Endothelial cell of umbilical vein (primary cell): ENCODE measurements at regions not wholly inside any gene's neighbourhood (a gene's known extent, or its start where the extent isn't known, plus 50 kb on each side); places are given as distances from the start of the nearest gene placed in this dataset.

ENCODE experiments used
- BruUV-seq: library from RNA; stranded (reverse); fragments of 400-500 nt; replicated peaks from 2 replicates; lab custom pipeline; 2021; lab: Mats Ljungman, UMichigan
- CTCF ChIA-PET: fragments of 300-600, 350-600 bp; sonication (Branson Sonifier 250); formaldehyde crosslinking; loops from one replicate; lab custom pipeline; 2021; ENCODE audit warnings: antibody characterized with exemption, inconsistent platforms; lab: Charles Lee
- POLR2A ChIA-PET: fragments of 300-600, 350-600 bp; sonication (Branson Sonifier 250); formaldehyde crosslinking; loops from one replicate; lab custom pipeline; 2021; ENCODE audit warnings: antibody characterized with exemption, inconsistent platforms; lab: Charles Lee
- DNase-seq: peaks from one replicate; pipeline ENCODE4 v3.0.0-alpha.2; 2011; ENCODE audit warnings: low read depth, low spot score
- FAIRE-seq: peaks from 2 replicates; lab custom pipeline; 2011; peaks lifted over from hg19 to GRCh38; lab: Jason Lieb, UNC
- H2AFZ ChIP-seq: 2 replicates; pipeline ENCODE4 v1.6.0; 2012; ENCODE audit warnings: low read depth, low read length, control low read depth, inconsistent platforms
- H3K27ac ChIP-seq: 2 replicates; pipeline ENCODE4 v1.5.1; 2011; ENCODE audit warnings: low read depth, mild to moderate bottlenecking, control low read depth, low read length, moderate library complexity; ENCODE audit not compliant: insufficient read depth
- H3K27me3 ChIP-seq, 2 experiments: 2 replicates each; pipeline versions ENCODE4 v1.6.0 to v1.6.1; 2011; ENCODE audit warnings: low read length in 2 of 2, mixed read lengths in 1 of 2; ENCODE audit not compliant: control insufficient read depth in 2 of 2, insufficient read depth in 2 of 2
- H3K36me3 ChIP-seq, 2 experiments: 2 replicates in 1 of 2; 3 replicates in 1 of 2; pipeline ENCODE4 v1.5.1; 2011; ENCODE audit warnings: low read length in 2 of 2, mild to moderate bottlenecking in 1 of 2, moderate library complexity in 1 of 2; ENCODE audit not compliant: control insufficient read depth in 2 of 2, insufficient read depth in 2 of 2; ENCODE audit errors: extremely low read depth in 1 of 2
- H3K4me1 ChIP-seq: 3 replicates; pipeline ENCODE4 v1.5.1; 2011; ENCODE audit warnings: mild to moderate bottlenecking, low read length; ENCODE audit not compliant: control insufficient read depth, insufficient read depth; ENCODE audit errors: extremely low read depth
- H3K4me2 ChIP-seq: 2 replicates; pipeline ENCODE4 v1.6.1; 2011; ENCODE audit warnings: low read length, control low read depth, mixed read lengths; ENCODE audit not compliant: insufficient read depth
- H3K4me3 ChIP-seq, 3 experiments: fragments of 200-600 bp in 1 of 3; sonication (generic), shearing (Covaris generic) in 1 of 3; replicated peaks in 1 of 3; 2 replicates each; pipeline ENCODE4 v1.5.1; 2011 to 2016; ENCODE audit warnings: control low read depth in 3 of 3, low read length in 3 of 3, mild to moderate bottlenecking in 2 of 3, inconsistent platforms in 1 of 3, low read depth in 1 of 3, moderate library complexity in 1 of 3; ENCODE audit not compliant: insufficient read depth in 1 of 3
- H3K79me2 ChIP-seq: 2 replicates; pipeline ENCODE4 v1.6.0; 2012; ENCODE audit warnings: low read length, inconsistent platforms; ENCODE audit not compliant: control insufficient read depth, insufficient read depth
- H3K9ac ChIP-seq: replicated peaks from 2 replicates; pipeline ENCODE3; 2011; ENCODE audit warnings: low read length, control low read depth; ENCODE audit not compliant: insufficient read depth; ENCODE audit errors: extremely low read depth
- H3K9me1 ChIP-seq: replicated peaks from 3 replicates; pipeline ENCODE4 v1.6.0; 2011; ENCODE audit warnings: mild to moderate bottlenecking, low read length; ENCODE audit not compliant: control insufficient read depth, insufficient read depth; ENCODE audit errors: extremely low read depth
- H3K9me3 ChIP-seq: replicated peaks from 2 replicates; pipeline ENCODE4 v1.5.1; 2012; ENCODE audit warnings: low read length, inconsistent platforms; ENCODE audit not compliant: control insufficient read depth, insufficient read depth
- H4K20me1 ChIP-seq: replicated peaks from 2 replicates; pipeline ENCODE3; 2011; ENCODE audit warnings: mild to moderate bottlenecking, low read length; ENCODE audit not compliant: control insufficient read depth, insufficient read depth; ENCODE audit errors: extremely low read depth
- EZH2 ChIP-seq: IDR thresholded peaks from 2 replicates; pipeline ENCODE4 v1.6.1; 2012; ENCODE audit warnings: borderline replicate concordance, low read depth, mild to moderate bottlenecking, moderate library complexity, low read length, inconsistent platforms; ENCODE audit not compliant: severe bottlenecking
- FOS ChIP-seq: IDR thresholded peaks from 2 replicates; pipeline ENCODE4 v1.6.1; 2011; ENCODE audit warnings: mild to moderate bottlenecking, low read length, moderate library complexity, borderline replicate concordance; ENCODE audit not compliant: insufficient read depth
- GATA2 ChIP-seq: IDR thresholded peaks from 2 replicates; pipeline ENCODE4 v1.7.0; 2011; ENCODE audit warnings: low read depth, mild to moderate bottlenecking, moderate library complexity, mixed read lengths, low read length; ENCODE audit not compliant: insufficient read length, insufficient read depth
- JUN ChIP-seq: IDR thresholded peaks from 2 replicates; pipeline ENCODE4 v1.6.1; 2011; ENCODE audit warnings: borderline replicate concordance, low read depth; ENCODE audit not compliant: insufficient read length, insufficient read depth
- MYC ChIP-seq: IDR thresholded peaks from one replicate; pipeline ENCODE4 v1.6.1; 2011; ENCODE audit warnings: mild to moderate bottlenecking, low read depth, low read length
- POLR2A ChIP-seq: IDR thresholded peaks from 2 replicates; pipeline ENCODE4 v1.6.1; 2012; ENCODE audit warnings: low read depth, mild to moderate bottlenecking, control low read depth, low read length
- POLR2AphosphoS5 ChIP-seq: IDR thresholded peaks from 2 replicates; pipeline ENCODE4 v1.6.1; 2012; ENCODE audit warnings: low read depth, mild to moderate bottlenecking, control low read depth, low read length, moderate library complexity; ENCODE audit not compliant: insufficient read depth
- dilution Hi-C: fragments of 300-500 bp; cut with MboI; formaldehyde crosslinking; loops from one replicate; pipeline ENCODE4 v1.15.0; 2019; ENCODE audit warnings: low sequenced_read_pairs; ENCODE audit not compliant: extremely low pct_ligation_motif_present
- intact Hi-C: fragments of 100-400 bp; cut with micrococcal nuclease; formaldehyde crosslinking; loops from one replicate; pipeline ENCODE4 v1.10.0; 2022
- TF ChIP-seq, protein P1 (sequence below), 2 donors: IDR thresholded peaks; 1 replicate in 1 of 2; 2 replicates in 1 of 2; pipeline ENCODE4 v1.5.1; 2011; ENCODE audit warnings: low read length in 2 of 2, mild to moderate bottlenecking in 2 of 2, moderate library complexity in 2 of 2, control low read depth in 1 of 2, inconsistent platforms in 1 of 2, low read depth in 1 of 2; ENCODE audit not compliant: insufficient read depth in 1 of 2; ENCODE audit errors: extremely low read depth in 1 of 2
- TF ChIP-seq, protein P2 (sequence below): IDR thresholded peaks from 2 replicates; pipeline ENCODE4 v1.6.1; 2011; ENCODE audit not compliant: insufficient read depth, insufficient read length

DNA sequence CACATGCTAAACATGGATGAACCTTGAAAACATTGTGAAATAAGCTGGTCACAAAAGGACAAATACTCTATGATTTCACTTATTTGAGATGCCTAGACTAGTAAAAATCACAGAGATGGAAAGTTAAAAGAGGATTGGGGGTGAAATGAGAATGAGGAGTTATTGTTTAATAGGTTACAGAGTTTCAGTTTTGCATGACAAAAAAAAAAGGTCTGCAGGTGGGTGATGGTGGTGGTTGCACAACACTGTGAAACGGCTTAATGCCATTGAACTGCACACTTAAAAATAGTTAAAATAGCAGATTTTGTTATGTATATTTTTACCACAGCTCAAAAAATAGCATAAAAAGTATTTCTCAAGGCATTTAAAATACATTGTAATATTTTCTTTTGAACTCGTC lies 151.9 kb upstream of the NRXN3 start:
- POLR2A ChIA-PET, result no interaction called here
- Histone ChIP-seq H3K9ac (no peak overlapping the region), H3K4me3 (no peak overlapping the region), H3K4me1 (no peaks in the 10 kb centered on the region), H3K4me2 (no peak overlapping the region), H3K27me3 (no peaks in the 10 kb centered on the region), H4K20me1 (no peaks in the 10 kb centered on the region), H3K36me3 (no peaks in the 10 kb centered on the region), H3K9me3 (no peaks in the 10 kb centered on the region), H3K27ac (no peak overlapping the region), H3K9me1 (no peaks in the 10 kb centered on the region), H3K79me2 (no peaks in the 10 kb centered on the region), H2AFZ (no peak overlapping the region)
- TF ChIP-seq POLR2A (no peak), GATA2 (no peak), FOS (no peak), MYC (no peak), POLR2AphosphoS5 (no peak), EZH2 (no peak), JUN (no peak)
- TF ChIP-seq, protein P1, sequence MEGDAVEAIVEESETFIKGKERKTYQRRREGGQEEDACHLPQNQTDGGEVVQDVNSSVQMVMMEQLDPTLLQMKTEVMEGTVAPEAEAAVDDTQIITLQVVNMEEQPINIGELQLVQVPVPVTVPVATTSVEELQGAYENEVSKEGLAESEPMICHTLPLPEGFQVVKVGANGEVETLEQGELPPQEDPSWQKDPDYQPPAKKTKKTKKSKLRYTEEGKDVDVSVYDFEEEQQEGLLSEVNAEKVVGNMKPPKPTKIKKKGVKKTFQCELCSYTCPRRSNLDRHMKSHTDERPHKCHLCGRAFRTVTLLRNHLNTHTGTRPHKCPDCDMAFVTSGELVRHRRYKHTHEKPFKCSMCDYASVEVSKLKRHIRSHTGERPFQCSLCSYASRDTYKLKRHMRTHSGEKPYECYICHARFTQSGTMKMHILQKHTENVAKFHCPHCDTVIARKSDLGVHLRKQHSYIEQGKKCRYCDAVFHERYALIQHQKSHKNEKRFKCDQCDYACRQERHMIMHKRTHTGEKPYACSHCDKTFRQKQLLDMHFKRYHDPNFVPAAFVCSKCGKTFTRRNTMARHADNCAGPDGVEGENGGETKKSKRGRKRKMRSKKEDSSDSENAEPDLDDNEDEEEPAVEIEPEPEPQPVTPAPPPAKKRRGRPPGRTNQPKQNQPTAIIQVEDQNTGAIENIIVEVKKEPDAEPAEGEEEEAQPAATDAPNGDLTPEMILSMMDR (IDR thresholded peaks at IDR 0.05; ENCODE audit: extremely low read depth in 1 of 2, insufficient read depth in 1 of 2, low read depth in 1 of 2, low read length in 2 of 2), result no peak
- TF ChIP-seq, protein P2, sequence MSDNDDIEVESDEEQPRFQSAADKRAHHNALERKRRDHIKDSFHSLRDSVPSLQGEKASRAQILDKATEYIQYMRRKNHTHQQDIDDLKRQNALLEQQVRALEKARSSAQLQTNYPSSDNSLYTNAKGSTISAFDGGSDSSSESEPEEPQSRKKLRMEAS, result no peak
- dilution Hi-C loops (no loop called here), intact Hi-C loops (no loop called here)
- no TSS peak for BruUV-seq
- CTCF ChIA-PET, result no interaction called here
- no peak for DNase-seq
- no peak for FAIRE-seq
